B cell (primary cell): ENCODE measurements at regions not wholly inside any gene's neighbourhood (a gene's known extent, or its start where the extent isn't known, plus 50 kb on each side); places are given as distances from the start of the nearest gene placed in this dataset.

Source experiments
- EZH2 ChIP-seq: IDR thresholded peaks from 2 replicates; pipeline ENCODE4 v1.6.1; 2012; ENCODE audit warnings: borderline replicate concordance, low read depth, mild to moderate bottlenecking, moderate library complexity, low read length; ENCODE audit not compliant: insufficient read depth, poor library complexity, severe bottlenecking
- TF ChIP-seq, protein P1 (sequence below): fragments of 200-600 bp; IDR thresholded peaks from one replicate; pipeline ENCODE4 v1.8.0; 2022; ENCODE audit warnings: antibody characterized with exemption, mild to moderate bottlenecking

DNA sequence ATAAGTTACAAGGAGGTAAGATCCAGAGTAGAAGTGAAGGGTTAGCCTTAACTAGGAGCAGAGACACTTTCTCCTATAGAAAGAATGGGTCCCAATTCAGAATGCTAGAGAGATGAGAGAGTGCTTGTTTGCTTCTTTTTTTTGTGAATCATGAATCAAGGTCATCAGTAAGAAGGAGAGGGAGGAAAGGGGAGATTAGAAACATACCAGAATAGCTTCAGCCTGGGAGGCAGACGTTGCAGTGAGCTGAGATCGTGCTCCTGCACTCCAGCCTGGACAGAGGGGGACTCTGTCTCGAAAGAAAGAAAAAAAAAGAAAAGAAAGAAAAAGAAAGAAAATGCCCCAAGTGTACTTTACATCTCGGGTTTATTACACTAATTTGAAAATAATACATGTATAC is 55.8 kb upstream of the SLC35F5 start:
- TF ChIP-seq, protein P1, sequence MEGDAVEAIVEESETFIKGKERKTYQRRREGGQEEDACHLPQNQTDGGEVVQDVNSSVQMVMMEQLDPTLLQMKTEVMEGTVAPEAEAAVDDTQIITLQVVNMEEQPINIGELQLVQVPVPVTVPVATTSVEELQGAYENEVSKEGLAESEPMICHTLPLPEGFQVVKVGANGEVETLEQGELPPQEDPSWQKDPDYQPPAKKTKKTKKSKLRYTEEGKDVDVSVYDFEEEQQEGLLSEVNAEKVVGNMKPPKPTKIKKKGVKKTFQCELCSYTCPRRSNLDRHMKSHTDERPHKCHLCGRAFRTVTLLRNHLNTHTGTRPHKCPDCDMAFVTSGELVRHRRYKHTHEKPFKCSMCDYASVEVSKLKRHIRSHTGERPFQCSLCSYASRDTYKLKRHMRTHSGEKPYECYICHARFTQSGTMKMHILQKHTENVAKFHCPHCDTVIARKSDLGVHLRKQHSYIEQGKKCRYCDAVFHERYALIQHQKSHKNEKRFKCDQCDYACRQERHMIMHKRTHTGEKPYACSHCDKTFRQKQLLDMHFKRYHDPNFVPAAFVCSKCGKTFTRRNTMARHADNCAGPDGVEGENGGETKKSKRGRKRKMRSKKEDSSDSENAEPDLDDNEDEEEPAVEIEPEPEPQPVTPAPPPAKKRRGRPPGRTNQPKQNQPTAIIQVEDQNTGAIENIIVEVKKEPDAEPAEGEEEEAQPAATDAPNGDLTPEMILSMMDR = no peak
- TF ChIP-seq EZH2 = no peak
